Effector memory CD8-positive, alpha-beta T cell (primary cell): ENCODE measurements at regions not wholly inside any gene's neighbourhood (a gene's known extent, or its start where the extent isn't known, plus 50 kb on each side); places are given as distances from the start of the nearest gene placed in this dataset.

Experiments used
- ATAC-seq: fragments of 150-1000 bp; cut with Tn5 transposase; replicated peaks from 2 replicates; pipeline ENCODE4 v1.10.0; 2021; ENCODE audit warnings: mild to moderate bottlenecking, moderate library complexity
- DNase-seq, 3 experiments: peaks; one replicate each; pipeline ENCODE4 v3.0.0; 2021
- H3K27ac Mint-ChIP-seq, 2 donors: one replicate each; pipeline ENCODE4 v1.8.0; 2022; ENCODE audit warnings: mild to moderate bottlenecking in 2 of 2, mixed read lengths in 2 of 2, moderate library complexity in 2 of 2
- H3K27me3 Mint-ChIP-seq, 2 donors: one replicate each; pipeline ENCODE4 v1.8.0; 2022; ENCODE audit warnings: mixed read lengths in 2 of 2
- H3K36me3 Mint-ChIP-seq: one replicate; pipeline ENCODE4 v1.8.0; 2022; ENCODE audit warnings: mild to moderate bottlenecking, moderate library complexity, mixed read lengths; ENCODE audit not compliant: insufficient read depth
- H3K4me1 Mint-ChIP-seq, 2 donors: one replicate each; pipeline ENCODE4 v1.8.0; 2022; ENCODE audit warnings: low read depth in 2 of 2, mixed read lengths in 2 of 2
- H3K4me3 Mint-ChIP-seq, 2 donors: one replicate each; pipeline ENCODE4 v1.8.0; 2022; ENCODE audit warnings: mild to moderate bottlenecking in 2 of 2, mixed read lengths in 2 of 2, moderate library complexity in 2 of 2
- H3K9me3 Mint-ChIP-seq, 2 donors: one replicate each; pipeline ENCODE4 v1.8.0; 2022; ENCODE audit warnings: mixed read lengths in 2 of 2

GRCh38 chr10:125269716-125270115 is 109.4 kb upstream of the CTBP2 start:
- no peak overlapping the region for H3K4me3 Mint-ChIP-seq
- no peaks in the 10 kb centered on the region for H3K4me1 Mint-ChIP-seq
- ATAC-seq (no peak), DNase-seq (no peak)
- peaks cover 0 to 5% of the 10 kb centered on the region in 2 donors for H3K9me3 Mint-ChIP-seq
- no peak overlapping the region for H3K27ac Mint-ChIP-seq
- peaks cover 15 to 30% of the 10 kb centered on the region in 2 donors for H3K27me3 Mint-ChIP-seq
- H3K36me3 Mint-ChIP-seq = peaks cover 3% of the 10 kb centered on the region

- no peaks in the 10 kb centered on the region for H3K4me1 Mint-ChIP-seq
Measured at GRCh38 chr10:125266966-125267365, 106.6 kb upstream of the CTBP2 start.

GRCh38 chr10:125266541-125266940 is 106.2 kb upstream of the CTBP2 start:
- no peak overlapping the region for H3K4me3 Mint-ChIP-seq
- DNase-seq (no peak), ATAC-seq (no peak)
- peaks cover 0 to 5% of the 10 kb centered on the region in 2 donors for H3K9me3 Mint-ChIP-seq
- H3K36me3 Mint-ChIP-seq = peaks cover 6% of the 10 kb centered on the region
- no peaks in the 10 kb centered on the region for H3K4me1 Mint-ChIP-seq
- H3K27me3 Mint-ChIP-seq = peaks cover 15 to 29% of the 10 kb centered on the region in 2 donors
- H3K27ac Mint-ChIP-seq = no peak overlapping the region

More at GRCh38 chr10:125266966-125267365, 106.6 kb upstream of the CTBP2 start:
- no peak overlapping the region for H3K27ac Mint-ChIP-seq
- ATAC-seq = no peak
- no peak overlapping the region for H3K4me3 Mint-ChIP-seq
- no peak for DNase-seq
- H3K9me3 Mint-ChIP-seq = peaks cover 0 to 5% of the 10 kb centered on the region in 2 donors
- H3K36me3 Mint-ChIP-seq = peaks cover 6% of the 10 kb centered on the region
- peaks cover 15 to 29% of the 10 kb centered on the region in 2 donors for H3K27me3 Mint-ChIP-seq

GRCh38 chr10:125265579-125265955 is 105.2 kb upstream of the CTBP2 start:
- Mint-ChIP-seq H3K36me3 (peaks cover 6% of the 10 kb centered on the region), H3K9me3 (peaks cover 7 to 8% of the 10 kb centered on the region in 2 donors), H3K27me3 (peaks cover 7 to 19% of the 10 kb centered on the region in 2 donors), H3K4me3 (no peak overlapping the region), H3K27ac (no peak overlapping the region), H3K4me1 (no peaks in the 10 kb centered on the region)
- DNase-seq (no peak), ATAC-seq (no peak)

- Mint-ChIP-seq H3K9me3 (peaks cover 7 to 8% of the 10 kb centered on the region in 2 donors), H3K27me3 (peaks cover 4 to 13% of the 10 kb centered on the region in 2 donors), H3K36me3 (peaks cover 6% of the 10 kb centered on the region), H3K27ac (peak overlapping the region in 1 of 2 donors; percentile 7), H3K4me1 (no peaks in the 10 kb centered on the region), H3K4me3 (no peak overlapping the region)
- DNase-seq = no peak
- ATAC-seq = no peak
Measured at GRCh38 chr10:125264757-125265578, 104.6 kb upstream of the CTBP2 start.

- Mint-ChIP-seq H3K27me3 (peaks cover 0 to 11% of the 10 kb centered on the region in 2 donors), H3K27ac (no peak overlapping the region)
- ATAC-seq = no peak
Measured at GRCh38 chr10:125264091-125264490, 103.7 kb upstream of the CTBP2 start.

GRCh38 chr10:125263551-125263950 is 103.2 kb upstream of the CTBP2 start:
- Mint-ChIP-seq H3K36me3 (peaks cover 6% of the 10 kb centered on the region), H3K4me3 (no peak overlapping the region), H3K27ac (no peak overlapping the region), H3K9me3 (peaks cover 5 to 7% of the 10 kb centered on the region in 2 donors), H3K4me1 (no peaks in the 10 kb centered on the region), H3K27me3 (peaks cover 0 to 11% of the 10 kb centered on the region in 2 donors)
- ATAC-seq (no peak), DNase-seq (no peak)

More at GRCh38 chr10:125264091-125264490, 103.7 kb upstream of the CTBP2 start:
- Mint-ChIP-seq H3K4me3 (no peak overlapping the region), H3K9me3 (peaks cover 7 to 8% of the 10 kb centered on the region in 2 donors), H3K36me3 (peaks cover 6% of the 10 kb centered on the region), H3K4me1 (no peaks in the 10 kb centered on the region)
- DNase-seq = no peak

- Mint-ChIP-seq H3K36me3 (peaks cover 6% of the 10 kb centered on the region), H3K4me3 (no peak overlapping the region), H3K4me1 (no peaks in the 10 kb centered on the region), H3K9me3 (peaks cover 5 to 7% of the 10 kb centered on the region in 2 donors), H3K27ac (no peak overlapping the region), H3K27me3 (peaks cover 0 to 11% of the 10 kb centered on the region in 2 donors)
- ATAC-seq = no peak
- no peak for DNase-seq
Measured at GRCh38 chr10:125262920-125263319, 102.6 kb upstream of the CTBP2 start.

- peaks cover 6% of the 10 kb centered on the region for H3K36me3 Mint-ChIP-seq
- peaks cover 0 to 11% of the 10 kb centered on the region in 2 donors for H3K27me3 Mint-ChIP-seq
- no peak for DNase-seq
- H3K27ac Mint-ChIP-seq = no peak overlapping the region
- ATAC-seq = no peak
- H3K4me1 Mint-ChIP-seq = no peaks in the 10 kb centered on the region
- peaks cover 5 to 7% of the 10 kb centered on the region in 2 donors for H3K9me3 Mint-ChIP-seq
- no peak overlapping the region for H3K4me3 Mint-ChIP-seq
Measured at GRCh38 chr10:125262409-125262808, 102.0 kb upstream of the CTBP2 start.

GRCh38 chr10:125261491-125262186 is 101.3 kb upstream of the CTBP2 start:
- H3K4me3 Mint-ChIP-seq = no peak overlapping the region
- peaks cover 5 to 7% of the 10 kb centered on the region in 2 donors for H3K9me3 Mint-ChIP-seq
- H3K27ac Mint-ChIP-seq = no peak overlapping the region
- DNase-seq (no peak), ATAC-seq (no peak)
- peaks cover 6% of the 10 kb centered on the region for H3K36me3 Mint-ChIP-seq
- no peaks in the 10 kb centered on the region for H3K4me1 Mint-ChIP-seq
- H3K27me3 Mint-ChIP-seq = peaks cover 0 to 11% of the 10 kb centered on the region in 2 donors

GRCh38 chr10:125260260-125260659 is 99.9 kb upstream of the CTBP2 start:
- Mint-ChIP-seq H3K4me1 (no peaks in the 10 kb centered on the region), H3K9me3 (peaks cover 4 to 7% of the 10 kb centered on the region in 2 donors), H3K27me3 (peaks cover 0 to 9% of the 10 kb centered on the region in 2 donors), H3K4me3 (no peak overlapping the region), H3K36me3 (peaks cover 6% of the 10 kb centered on the region), H3K27ac (no peak overlapping the region)
- DNase-seq (no peak), ATAC-seq (no peak)

- H3K9me3 Mint-ChIP-seq = peaks cover 3 to 7% of the 10 kb centered on the region in 2 donors
- H3K27ac Mint-ChIP-seq = no peak overlapping the region
- peaks cover 2% of the 10 kb centered on the region for H3K36me3 Mint-ChIP-seq
- no peak for DNase-seq
- H3K4me3 Mint-ChIP-seq = no peak overlapping the region
- H3K4me1 Mint-ChIP-seq = no peaks in the 10 kb centered on the region
- H3K27me3 Mint-ChIP-seq = peaks cover 0 to 6% of the 10 kb centered on the region in 2 donors
- no peak for ATAC-seq
Measured at GRCh38 chr10:125259651-125260050, 99.3 kb upstream of the CTBP2 start.

- Mint-ChIP-seq H3K27ac (no peak overlapping the region), H3K27me3 (peaks cover 0 to 9% of the 10 kb centered on the region in 2 donors), H3K4me3 (no peak overlapping the region), H3K9me3 (peaks cover 3 to 7% of the 10 kb centered on the region in 2 donors), H3K36me3 (peaks cover 2% of the 10 kb centered on the region), H3K4me1 (no peaks in the 10 kb centered on the region)
- ATAC-seq = no peak
- no peak for DNase-seq
Measured at GRCh38 chr10:125258676-125259075, 98.3 kb upstream of the CTBP2 start.
